ENCODE measurements at regions not wholly inside any gene's neighbourhood (a gene's known extent, or its start where the extent isn't known, plus 50 kb on each side); places are given as distances from the start of the nearest gene placed in this dataset.

GRCh38 chr13:97892717-97893116 is 60.8 kb upstream of the IPO5 start:
- H3K4me1 ChIP-seq, result no peaks in the 10 kb centered on the region
- no peak for TF ChIP-seq CTCF (IDR thresholded peaks at IDR 0.05)
- TF ChIP-seq POLR2AphosphoS5 (IDR thresholded peaks at IDR 0.05; ENCODE audit: insufficient read depth in 1 of 2, low read depth in 1 of 2), result no peak
- no peak for TF ChIP-seq POLR2A (IDR thresholded peaks at IDR 0.05)
- no peak overlapping the region for H3K4me3 ChIP-seq
- H3K27me3 ChIP-seq, result no peaks in the 10 kb centered on the region
- H3K9me3 ChIP-seq, result no peaks in the 10 kb centered on the region
- intact Hi-C loops (cut with DNase I), result no loop called here
- no peak overlapping the region for H3K27ac ChIP-seq
- no peak for DNase-seq (ENCODE audit: extremely low spot score in 2 of 2)
- no peaks in the 10 kb centered on the region for H3K36me3 ChIP-seq

GRCh38 chr13:97895383-97895782 is 58.1 kb upstream of the IPO5 start:
- H3K9me3 ChIP-seq, result no peaks in the 10 kb centered on the region
- no peak overlapping the region for H3K4me3 ChIP-seq
- no peak for TF ChIP-seq POLR2A (IDR thresholded peaks at IDR 0.05)
- no peak for TF ChIP-seq CTCF (IDR thresholded peaks at IDR 0.05)
- TF ChIP-seq POLR2AphosphoS5 (IDR thresholded peaks at IDR 0.05; ENCODE audit: insufficient read depth in 1 of 2, low read depth in 1 of 2), result no peak
- intact Hi-C loops (cut with DNase I), result no loop called here
- DNase-seq (ENCODE audit: extremely low spot score in 2 of 2), result no peak
- no peaks in the 10 kb centered on the region for H3K27me3 ChIP-seq
- H3K36me3 ChIP-seq, result no peaks in the 10 kb centered on the region
- no peaks in the 10 kb centered on the region for H3K4me1 ChIP-seq
- H3K27ac ChIP-seq, result no peak overlapping the region

GRCh38 chr13:97896446-97896845 is 57.0 kb upstream of the IPO5 start:
- Histone ChIP-seq H3K9me3 (no peaks in the 10 kb centered on the region), H3K36me3 (no peaks in the 10 kb centered on the region), H3K4me1 (no peaks in the 10 kb centered on the region), H3K27me3 (no peaks in the 10 kb centered on the region), H3K4me3 (no peak overlapping the region), H3K27ac (no peak overlapping the region)
- intact Hi-C loops (cut with DNase I), result no loop called here
- DNase-seq (ENCODE audit: extremely low spot score in 2 of 2), result no peak
- TF ChIP-seq CTCF (IDR thresholded peaks at IDR 0.05) (no peak), POLR2A (IDR thresholded peaks at IDR 0.05) (no peak), POLR2AphosphoS5 (IDR thresholded peaks at IDR 0.05; ENCODE audit: insufficient read depth in 1 of 2, low read depth in 1 of 2) (no peak)

GRCh38 chr13:97901716-97902115 is 51.8 kb upstream of the IPO5 start:
- Histone ChIP-seq H3K36me3 (no peaks in the 10 kb centered on the region), H3K4me1 (no peaks in the 10 kb centered on the region), H3K9me3 (no peaks in the 10 kb centered on the region), H3K27ac (no peak overlapping the region), H3K27me3 (no peaks in the 10 kb centered on the region), H3K4me3 (no peak overlapping the region)
- TF ChIP-seq POLR2AphosphoS5 (IDR thresholded peaks at IDR 0.05; ENCODE audit: insufficient read depth in 1 of 2, low read depth in 1 of 2), result no peak
- TF ChIP-seq CTCF (IDR thresholded peaks at IDR 0.05), result no peak
- no peak for TF ChIP-seq POLR2A (IDR thresholded peaks at IDR 0.05)
- no peak for DNase-seq (ENCODE audit: extremely low spot score in 2 of 2)
- intact Hi-C loops (cut with DNase I), result no loop called here

All from vagina (tissue), 2 donors.